ENCODE measurements at regions not wholly inside any gene's neighbourhood (a gene's known extent, or its start where the extent isn't known, plus 50 kb on each side); places are given as distances from the start of the nearest gene placed in this dataset.

DNA sequence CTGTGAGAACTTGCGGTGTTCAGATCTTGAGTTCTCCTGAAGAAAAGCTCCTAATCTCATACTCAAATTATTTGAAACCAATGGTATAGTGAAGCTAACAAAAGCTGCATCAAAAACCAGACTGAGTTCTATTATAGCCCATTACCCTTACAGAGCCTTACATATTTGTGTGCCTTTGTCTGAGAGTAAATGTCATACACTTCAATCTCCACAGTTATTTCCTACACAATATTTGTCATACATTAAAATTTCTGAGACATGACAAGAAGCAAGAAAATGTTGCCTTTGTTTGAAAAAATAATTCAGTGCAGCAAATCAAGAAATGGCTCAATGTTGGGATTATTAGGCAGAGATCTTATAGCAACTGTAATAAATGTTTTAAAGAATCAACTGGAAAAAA, 776.1 kb upstream of the MBL2 start:
- TF ChIP-seq, protein P1, sequence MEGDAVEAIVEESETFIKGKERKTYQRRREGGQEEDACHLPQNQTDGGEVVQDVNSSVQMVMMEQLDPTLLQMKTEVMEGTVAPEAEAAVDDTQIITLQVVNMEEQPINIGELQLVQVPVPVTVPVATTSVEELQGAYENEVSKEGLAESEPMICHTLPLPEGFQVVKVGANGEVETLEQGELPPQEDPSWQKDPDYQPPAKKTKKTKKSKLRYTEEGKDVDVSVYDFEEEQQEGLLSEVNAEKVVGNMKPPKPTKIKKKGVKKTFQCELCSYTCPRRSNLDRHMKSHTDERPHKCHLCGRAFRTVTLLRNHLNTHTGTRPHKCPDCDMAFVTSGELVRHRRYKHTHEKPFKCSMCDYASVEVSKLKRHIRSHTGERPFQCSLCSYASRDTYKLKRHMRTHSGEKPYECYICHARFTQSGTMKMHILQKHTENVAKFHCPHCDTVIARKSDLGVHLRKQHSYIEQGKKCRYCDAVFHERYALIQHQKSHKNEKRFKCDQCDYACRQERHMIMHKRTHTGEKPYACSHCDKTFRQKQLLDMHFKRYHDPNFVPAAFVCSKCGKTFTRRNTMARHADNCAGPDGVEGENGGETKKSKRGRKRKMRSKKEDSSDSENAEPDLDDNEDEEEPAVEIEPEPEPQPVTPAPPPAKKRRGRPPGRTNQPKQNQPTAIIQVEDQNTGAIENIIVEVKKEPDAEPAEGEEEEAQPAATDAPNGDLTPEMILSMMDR (IDR thresholded peaks at IDR 0.05) = no peak
- TF ChIP-seq POLR2A (IDR thresholded peaks at IDR 0.05) = no peak
